ENCODE measurements at regions not wholly inside any gene's neighbourhood (a gene's known extent, or its start where the extent isn't known, plus 50 kb on each side); places are given as distances from the start of the nearest gene placed in this dataset.

- TF ChIP-seq, protein P1, sequence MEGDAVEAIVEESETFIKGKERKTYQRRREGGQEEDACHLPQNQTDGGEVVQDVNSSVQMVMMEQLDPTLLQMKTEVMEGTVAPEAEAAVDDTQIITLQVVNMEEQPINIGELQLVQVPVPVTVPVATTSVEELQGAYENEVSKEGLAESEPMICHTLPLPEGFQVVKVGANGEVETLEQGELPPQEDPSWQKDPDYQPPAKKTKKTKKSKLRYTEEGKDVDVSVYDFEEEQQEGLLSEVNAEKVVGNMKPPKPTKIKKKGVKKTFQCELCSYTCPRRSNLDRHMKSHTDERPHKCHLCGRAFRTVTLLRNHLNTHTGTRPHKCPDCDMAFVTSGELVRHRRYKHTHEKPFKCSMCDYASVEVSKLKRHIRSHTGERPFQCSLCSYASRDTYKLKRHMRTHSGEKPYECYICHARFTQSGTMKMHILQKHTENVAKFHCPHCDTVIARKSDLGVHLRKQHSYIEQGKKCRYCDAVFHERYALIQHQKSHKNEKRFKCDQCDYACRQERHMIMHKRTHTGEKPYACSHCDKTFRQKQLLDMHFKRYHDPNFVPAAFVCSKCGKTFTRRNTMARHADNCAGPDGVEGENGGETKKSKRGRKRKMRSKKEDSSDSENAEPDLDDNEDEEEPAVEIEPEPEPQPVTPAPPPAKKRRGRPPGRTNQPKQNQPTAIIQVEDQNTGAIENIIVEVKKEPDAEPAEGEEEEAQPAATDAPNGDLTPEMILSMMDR (IDR thresholded peaks at IDR 0.05; ENCODE audit: poor library complexity): no peak
- no peak for TF ChIP-seq EZH2 (IDR thresholded peaks at IDR 0.05; ENCODE audit: borderline replicate concordance)
- no peak for TF ChIP-seq EZH2phosphoT487 (IDR thresholded peaks at IDR 0.05; ENCODE audit: low read depth, severe bottlenecking, unreplicated experiment)
Measured at GRCh38 chr14:54225457-54226060, 171.2 kb upstream of the CDKN3 start.

All from hepatocyte (in vitro differentiated cells).